ENCODE measurements at regions not wholly inside any gene's neighbourhood (a gene's known extent, or its start where the extent isn't known, plus 50 kb on each side); places are given as distances from the start of the nearest gene placed in this dataset.

DNA sequence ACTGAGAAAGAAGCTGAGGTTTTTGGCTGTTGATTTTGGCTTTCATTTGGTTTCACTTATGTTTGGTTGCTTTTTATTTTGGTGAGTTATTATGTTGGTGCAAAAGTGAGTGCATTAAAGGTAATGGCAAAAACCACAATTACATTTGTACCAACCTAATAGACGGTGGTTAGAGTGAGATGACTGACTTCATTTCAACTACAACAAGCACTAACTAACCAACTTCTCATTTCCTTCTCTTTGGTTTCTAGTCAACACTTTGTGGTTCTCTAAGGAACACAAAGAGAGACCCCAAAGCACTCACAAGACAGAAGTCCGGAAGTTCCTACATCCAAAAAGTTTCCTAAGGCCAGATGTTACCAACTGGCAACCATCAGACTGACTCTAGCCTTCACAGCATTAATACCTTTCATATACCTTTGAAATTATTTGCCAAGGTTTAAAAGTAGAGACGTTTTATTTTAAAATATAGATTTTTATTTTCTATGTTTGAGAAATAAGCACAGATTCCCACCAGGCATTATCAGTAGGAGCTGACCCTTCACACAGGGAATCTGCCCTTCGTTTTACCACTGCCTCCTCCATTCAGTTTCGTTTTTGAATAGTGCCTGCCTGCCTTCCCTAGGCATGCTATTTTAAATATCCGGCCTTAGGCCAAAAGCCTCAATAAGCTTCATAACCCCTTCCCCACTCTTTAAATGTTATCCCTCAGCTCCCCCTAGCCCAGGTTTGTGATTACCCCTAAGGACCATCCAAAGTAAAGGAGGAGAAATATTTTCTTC lies 301.1 kb upstream of the PTGER4 start:
- no peak overlapping the region for H3K4me3 ChIP-seq (ENCODE audit: low read depth, low read length)
- TF ChIP-seq, protein P1, sequence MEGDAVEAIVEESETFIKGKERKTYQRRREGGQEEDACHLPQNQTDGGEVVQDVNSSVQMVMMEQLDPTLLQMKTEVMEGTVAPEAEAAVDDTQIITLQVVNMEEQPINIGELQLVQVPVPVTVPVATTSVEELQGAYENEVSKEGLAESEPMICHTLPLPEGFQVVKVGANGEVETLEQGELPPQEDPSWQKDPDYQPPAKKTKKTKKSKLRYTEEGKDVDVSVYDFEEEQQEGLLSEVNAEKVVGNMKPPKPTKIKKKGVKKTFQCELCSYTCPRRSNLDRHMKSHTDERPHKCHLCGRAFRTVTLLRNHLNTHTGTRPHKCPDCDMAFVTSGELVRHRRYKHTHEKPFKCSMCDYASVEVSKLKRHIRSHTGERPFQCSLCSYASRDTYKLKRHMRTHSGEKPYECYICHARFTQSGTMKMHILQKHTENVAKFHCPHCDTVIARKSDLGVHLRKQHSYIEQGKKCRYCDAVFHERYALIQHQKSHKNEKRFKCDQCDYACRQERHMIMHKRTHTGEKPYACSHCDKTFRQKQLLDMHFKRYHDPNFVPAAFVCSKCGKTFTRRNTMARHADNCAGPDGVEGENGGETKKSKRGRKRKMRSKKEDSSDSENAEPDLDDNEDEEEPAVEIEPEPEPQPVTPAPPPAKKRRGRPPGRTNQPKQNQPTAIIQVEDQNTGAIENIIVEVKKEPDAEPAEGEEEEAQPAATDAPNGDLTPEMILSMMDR (IDR thresholded peaks at IDR 0.05; ENCODE audit: insufficient read depth, low read depth, low read length, missing control alignments) = no peak
- peak; percentile 72 for DNase-seq (ENCODE audit: low read depth)

DNA sequence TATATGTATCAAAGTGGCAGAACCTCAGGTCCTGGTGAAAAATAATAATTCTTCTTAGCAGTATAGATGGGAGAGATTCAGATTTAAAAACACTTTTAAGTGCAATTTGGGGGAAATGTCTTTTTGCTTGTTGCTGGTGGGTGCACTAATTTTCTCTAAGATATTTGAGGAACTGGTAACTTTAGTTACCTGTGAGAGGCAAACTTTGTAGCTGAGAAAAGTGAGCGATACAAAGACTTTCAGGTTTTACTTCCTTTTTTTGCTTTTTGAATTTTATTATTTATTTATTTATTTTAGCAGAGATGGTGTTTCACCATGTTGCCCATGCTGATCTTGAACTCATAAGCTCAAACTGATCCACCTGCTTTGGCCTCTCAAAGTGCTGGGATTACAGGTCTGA lies 303.1 kb upstream of the PTGER4 start:
- DNase-seq (ENCODE audit: low read depth) = peak; percentile 59
- H3K4me3 ChIP-seq (ENCODE audit: low read depth, low read length) = no peak overlapping the region
- TF ChIP-seq, protein P1 (IDR thresholded peaks at IDR 0.05; ENCODE audit: insufficient read depth, low read depth, low read length, missing control alignments) = no peak

DNA sequence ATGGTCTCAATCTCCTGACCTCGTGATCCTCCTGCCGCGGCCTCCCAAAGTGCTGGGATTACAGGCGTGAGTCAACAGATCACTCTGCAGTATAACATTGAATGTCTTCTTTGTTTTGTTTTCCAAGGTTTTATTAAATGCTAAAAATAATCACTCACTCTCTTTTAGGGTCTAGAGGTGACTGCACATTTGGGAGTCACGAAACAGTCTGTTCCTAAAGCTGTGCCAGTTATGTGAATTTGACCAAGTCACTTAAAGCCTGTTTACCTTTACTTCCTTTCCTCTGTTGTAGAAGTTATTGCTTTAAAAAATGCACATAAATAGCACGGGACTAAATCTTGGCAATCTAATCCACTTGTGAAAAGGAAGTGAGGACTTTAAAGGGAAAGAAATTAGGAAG lies 304.9 kb upstream of the PTGER4 start:
- TF ChIP-seq, protein P1 (IDR thresholded peaks at IDR 0.05; ENCODE audit: insufficient read depth, low read depth, low read length, missing control alignments) = no peak
- DNase-seq (ENCODE audit: low read depth) = no peak
- H3K4me3 ChIP-seq (ENCODE audit: low read depth, low read length) = no peak overlapping the region

- DNase-seq (ENCODE audit: low read depth) = no peak
- TF ChIP-seq, protein P1 (IDR thresholded peaks at IDR 0.05; ENCODE audit: insufficient read depth, low read depth, low read length, missing control alignments) = no peak
- H3K4me3 ChIP-seq (ENCODE audit: low read depth, low read length) = no peak overlapping the region
Measured at GRCh38 chr5:40368200-40368599, 311.5 kb upstream of the PTGER4 start.

DNA sequence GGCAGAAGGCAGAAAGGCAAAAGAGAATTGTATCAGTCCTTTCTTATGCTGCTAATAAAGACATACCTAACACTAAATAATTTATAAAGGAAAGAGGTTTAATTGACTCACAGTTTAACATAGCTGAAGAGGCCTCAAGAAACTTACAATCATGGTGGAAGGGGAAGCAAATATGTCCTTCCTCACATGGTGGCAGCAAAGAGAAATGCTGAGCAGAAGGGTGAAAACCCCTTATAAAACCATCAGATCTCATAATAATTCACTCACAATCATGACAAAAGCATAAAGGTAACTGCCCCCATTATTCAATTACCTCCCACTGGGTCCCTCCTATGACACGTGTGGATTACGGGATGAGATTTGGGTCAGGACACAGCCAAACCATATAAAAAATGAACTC lies 312.5 kb upstream of the PTGER4 start:
- no peak overlapping the region for H3K4me3 ChIP-seq (ENCODE audit: low read depth, low read length)
- no peak for DNase-seq (ENCODE audit: low read depth)
- TF ChIP-seq, protein P1 (IDR thresholded peaks at IDR 0.05; ENCODE audit: insufficient read depth, low read depth, low read length, missing control alignments) = no peak

GRCh38 chr5:40365342-40366330 lies 314.1 kb upstream of the PTGER4 start:
- H3K4me3 ChIP-seq (ENCODE audit: low read depth, low read length) = no peak overlapping the region
- no peak for DNase-seq (ENCODE audit: low read depth)
- TF ChIP-seq, protein P1 (IDR thresholded peaks at IDR 0.05; ENCODE audit: insufficient read depth, low read depth, low read length, missing control alignments) = no peak
